ENCODE measurements at regions not wholly inside any gene's neighbourhood (a gene's known extent, or its start where the extent isn't known, plus 50 kb on each side); places are given as distances from the start of the nearest gene placed in this dataset.

DNA sequence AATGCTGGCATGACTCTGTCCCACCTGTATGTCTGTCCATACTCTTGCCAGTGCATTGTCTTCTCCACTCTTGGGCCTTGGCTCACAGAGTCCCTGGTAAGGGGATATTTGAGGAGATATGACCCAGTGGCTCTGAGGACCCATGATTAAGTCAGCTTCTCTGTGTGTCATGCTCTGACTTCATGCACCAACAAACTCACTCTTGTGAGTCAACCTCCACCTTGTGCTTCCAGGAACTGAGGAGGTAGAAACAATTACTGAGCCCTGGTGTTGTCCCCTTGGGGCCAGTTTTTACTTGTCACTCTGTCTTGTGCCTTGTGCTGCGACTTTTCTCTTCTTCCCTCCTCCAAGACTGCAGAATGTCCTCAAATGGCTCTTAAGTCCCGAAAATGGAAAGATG, 127.1 kb downstream of the ABHD5 start:
- Histone ChIP-seq H3K9ac (ENCODE audit: low read length) (no peak overlapping the region), H3K4me3 (ENCODE audit: control extremely low read depth in 1 of 5, extremely low read depth in 1 of 5, insufficient read depth in 1 of 5, low read depth in 2 of 5, low read length in 4 of 5) (no peak overlapping the region), H3K4me1 (ENCODE audit: control insufficient read depth in 2 of 2, insufficient read depth in 2 of 2, low read length in 2 of 2) (no peaks in the 10 kb centered on the region), H3K36me3 (replicated peaks in 1 of 2; ENCODE audit: control extremely low read depth in 1 of 2, control insufficient read depth in 1 of 2, extremely low read depth in 1 of 2, insufficient read depth in 2 of 2, low read length in 1 of 2) (no peaks in the 10 kb centered on the region), H3K79me2 (ENCODE audit: control insufficient read depth, insufficient read depth, low read length) (no peaks in the 10 kb centered on the region), H3K27me3 (replicated peaks in 1 of 4; ENCODE audit: control extremely low read depth in 1 of 4, control insufficient read depth in 3 of 4, insufficient read depth in 4 of 4, low read length in 3 of 4) (peaks cover 0 to 2% (median 0%) of the 10 kb centered on the region in 4 experiments), H3K9me3 (ENCODE audit: control extremely low read depth in 1 of 3, control insufficient read depth in 2 of 3, insufficient read depth in 1 of 3, low read length in 2 of 3) (no peaks in the 10 kb centered on the region), H3K4me2 (replicated peaks; ENCODE audit: low read depth, low read length, poor library complexity, severe bottlenecking) (no peak overlapping the region), H3K27ac (ENCODE audit: low read length in 2 of 2) (no peak overlapping the region), H4K20me1 (ENCODE audit: control insufficient read depth, insufficient read depth, low read length, poor library complexity, severe bottlenecking) (no peaks in the 10 kb centered on the region), H2AFZ (ENCODE audit: insufficient read depth, low read depth, low read length, poor library complexity, severe bottlenecking) (no peak overlapping the region)
- H3K4me1 Mint-ChIP-seq: peaks cover 2% of the 10 kb centered on the region
- no peak overlapping the region for H3K27ac Mint-ChIP-seq
- H3K27me3 Mint-ChIP-seq: no peaks in the 10 kb centered on the region
- DNase-seq (no peak), ATAC-seq (ENCODE audit: low read depth) (no peak)
- TF ChIP-seq, protein P1, sequence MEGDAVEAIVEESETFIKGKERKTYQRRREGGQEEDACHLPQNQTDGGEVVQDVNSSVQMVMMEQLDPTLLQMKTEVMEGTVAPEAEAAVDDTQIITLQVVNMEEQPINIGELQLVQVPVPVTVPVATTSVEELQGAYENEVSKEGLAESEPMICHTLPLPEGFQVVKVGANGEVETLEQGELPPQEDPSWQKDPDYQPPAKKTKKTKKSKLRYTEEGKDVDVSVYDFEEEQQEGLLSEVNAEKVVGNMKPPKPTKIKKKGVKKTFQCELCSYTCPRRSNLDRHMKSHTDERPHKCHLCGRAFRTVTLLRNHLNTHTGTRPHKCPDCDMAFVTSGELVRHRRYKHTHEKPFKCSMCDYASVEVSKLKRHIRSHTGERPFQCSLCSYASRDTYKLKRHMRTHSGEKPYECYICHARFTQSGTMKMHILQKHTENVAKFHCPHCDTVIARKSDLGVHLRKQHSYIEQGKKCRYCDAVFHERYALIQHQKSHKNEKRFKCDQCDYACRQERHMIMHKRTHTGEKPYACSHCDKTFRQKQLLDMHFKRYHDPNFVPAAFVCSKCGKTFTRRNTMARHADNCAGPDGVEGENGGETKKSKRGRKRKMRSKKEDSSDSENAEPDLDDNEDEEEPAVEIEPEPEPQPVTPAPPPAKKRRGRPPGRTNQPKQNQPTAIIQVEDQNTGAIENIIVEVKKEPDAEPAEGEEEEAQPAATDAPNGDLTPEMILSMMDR (IDR thresholded peaks at IDR 0.05): no peak
- TF ChIP-seq EZH2 (IDR thresholded peaks at IDR 0.05; ENCODE audit: borderline replicate concordance, insufficient read depth, low read depth, low read length, poor library complexity, severe bottlenecking): no peak
- no peaks in the 10 kb centered on the region for H3K9me3 Mint-ChIP-seq (ENCODE audit: insufficient read depth)
- ChIA-PET POLR2A (no interaction called here), CTCF (no interaction called here)
- 48% methylated on average over 2 of the region's 2 CpGs for WGBS (ENCODE audit: insufficient coverage)
- no peak overlapping the region for H3K4me3 Mint-ChIP-seq
- intact Hi-C loops (cut with micrococcal nuclease): no loop called here

DNA sequence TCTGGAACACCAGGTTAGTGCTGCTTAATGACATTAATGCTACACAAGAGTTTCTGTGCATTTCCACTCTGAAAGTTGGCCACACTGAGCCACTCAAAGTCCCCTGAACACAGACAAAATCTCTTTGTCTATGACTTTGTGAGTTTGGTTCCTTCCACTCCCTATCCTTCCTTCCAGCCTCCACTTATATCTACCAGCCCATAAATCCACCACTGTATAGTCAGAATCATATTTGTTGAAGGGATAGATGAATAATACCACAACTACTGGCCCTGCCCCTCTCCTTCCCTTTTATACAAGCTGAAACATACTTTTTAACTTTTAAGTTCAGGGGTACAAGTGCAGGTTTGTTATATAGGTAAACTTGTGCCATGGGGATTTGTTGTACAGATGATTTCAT, 127.5 kb downstream of the ABHD5 start:
- H4K20me1 ChIP-seq (ENCODE audit: control insufficient read depth, insufficient read depth, low read length, poor library complexity, severe bottlenecking): no peaks in the 10 kb centered on the region
- Mint-ChIP-seq H3K27ac (no peak overlapping the region), H3K4me3 (no peak overlapping the region), H3K4me1 (peaks cover 2% of the 10 kb centered on the region), H3K27me3 (no peaks in the 10 kb centered on the region), H3K9me3 (ENCODE audit: insufficient read depth) (no peaks in the 10 kb centered on the region)
- no peaks in the 10 kb centered on the region for H3K79me2 ChIP-seq (ENCODE audit: control insufficient read depth, insufficient read depth, low read length)
- intact Hi-C loops (cut with micrococcal nuclease): no loop called here
- no peak for DNase-seq
- ChIA-PET CTCF (no interaction called here), POLR2A (no interaction called here)
- no peaks in the 10 kb centered on the region for H3K4me1 ChIP-seq (ENCODE audit: control insufficient read depth in 2 of 2, insufficient read depth in 2 of 2, low read length in 2 of 2)
- no peak overlapping the region for H3K27ac ChIP-seq (ENCODE audit: low read length in 2 of 2)
- no peak overlapping the region for H3K4me2 ChIP-seq (replicated peaks; ENCODE audit: low read depth, low read length, poor library complexity, severe bottlenecking)
- no peak overlapping the region for H3K9ac ChIP-seq (ENCODE audit: low read length)
- no peak overlapping the region for H2AFZ ChIP-seq (ENCODE audit: insufficient read depth, low read depth, low read length, poor library complexity, severe bottlenecking)
- no peak for TF ChIP-seq EZH2 (IDR thresholded peaks at IDR 0.05; ENCODE audit: borderline replicate concordance, insufficient read depth, low read depth, low read length, poor library complexity, severe bottlenecking)
- TF ChIP-seq, protein P1 (IDR thresholded peaks at IDR 0.05): no peak
- ATAC-seq (ENCODE audit: low read depth): no peak
- H3K4me3 ChIP-seq (ENCODE audit: control extremely low read depth in 1 of 5, extremely low read depth in 1 of 5, insufficient read depth in 1 of 5, low read depth in 2 of 5, low read length in 4 of 5): no peak overlapping the region
- H3K9me3 ChIP-seq (ENCODE audit: control extremely low read depth in 1 of 3, control insufficient read depth in 2 of 3, insufficient read depth in 1 of 3, low read length in 2 of 3): no peaks in the 10 kb centered on the region
- peaks cover 0 to 2% (median 0%) of the 10 kb centered on the region in 4 experiments for H3K27me3 ChIP-seq (replicated peaks in 1 of 4; ENCODE audit: control extremely low read depth in 1 of 4, control insufficient read depth in 3 of 4, insufficient read depth in 4 of 4, low read length in 3 of 4)
- H3K36me3 ChIP-seq (replicated peaks in 1 of 2; ENCODE audit: control extremely low read depth in 1 of 2, control insufficient read depth in 1 of 2, extremely low read depth in 1 of 2, insufficient read depth in 2 of 2, low read length in 1 of 2): no peaks in the 10 kb centered on the region
